NCI-H146 (cell line): ENCODE measurements at regions not wholly inside any gene's neighbourhood (a gene's known extent, or its start where the extent isn't known, plus 50 kb on each side); places are given as distances from the start of the nearest gene placed in this dataset.
"Not testable (repeated sequence)": the region's sequence is repeated elsewhere in the genome, so short reads cannot be mapped to it uniquely, and the experiment has no call there.

Experiments used
- DNase-seq: peaks from one replicate; lab custom pipeline; 2025; lab: John Stamatoyannopoulos, UW

- DNase-seq = no peak
Measured at GRCh38 chr12:126910570-126910969, 1356.4 kb upstream of the TMEM132C start.

- no peak for DNase-seq
Measured at GRCh38 chr12:126912111-126912510, 1354.9 kb upstream of the TMEM132C start.

- no peak for DNase-seq
Measured at GRCh38 chr12:126914170-126914793, 1352.7 kb upstream of the TMEM132C start.

- DNase-seq = no peak
Measured at GRCh38 chr12:126915309-126915708, 1351.7 kb upstream of the TMEM132C start.

- DNase-seq = no peak
Measured at GRCh38 chr12:126926023-126926594, 1340.9 kb upstream of the TMEM132C start.

- DNase-seq = no peak
Measured at GRCh38 chr12:126930234-126930633, 1336.7 kb upstream of the TMEM132C start.

- no peak for DNase-seq
Measured at GRCh38 chr12:126932156-126932555, 1334.8 kb upstream of the TMEM132C start.

- DNase-seq = no peak
Measured at GRCh38 chr12:126935435-126935834, 1331.5 kb upstream of the TMEM132C start.

GRCh38 chr12:126936181-126936851 lies 1330.7 kb upstream of the TMEM132C start:
- DNase-seq = no peak

GRCh38 chr12:126937431-126937830 lies 1329.5 kb upstream of the TMEM132C start:
- DNase-seq = no peak

- no peak for DNase-seq
Measured at GRCh38 chr12:126944684-126945083, 1322.3 kb upstream of the TMEM132C start.

- DNase-seq = not testable (repeated sequence)
Measured at GRCh38 chr12:126946958-126947357, 1320.0 kb upstream of the TMEM132C start.

GRCh38 chr12:126949558-126949957 lies 1317.4 kb upstream of the TMEM132C start:
- no peak for DNase-seq

GRCh38 chr12:126950266-126950665 lies 1316.7 kb upstream of the TMEM132C start:
- DNase-seq = no peak

GRCh38 chr12:126952096-126953007 lies 1314.6 kb upstream of the TMEM132C start:
- DNase-seq = no peak

GRCh38 chr12:126953365-126953889 lies 1313.5 kb upstream of the TMEM132C start:
- DNase-seq = no peak

- DNase-seq = no peak
Measured at GRCh38 chr12:126960221-126960620, 1306.7 kb upstream of the TMEM132C start.

- DNase-seq = no peak
Measured at GRCh38 chr12:126960709-126961108, 1306.3 kb upstream of the TMEM132C start.

GRCh38 chr12:126963825-126964224 lies 1303.1 kb upstream of the TMEM132C start:
- DNase-seq = no peak

GRCh38 chr12:126966498-126966897 lies 1300.5 kb upstream of the TMEM132C start:
- no peak for DNase-seq

GRCh38 chr12:126967152-126967551 lies 1299.8 kb upstream of the TMEM132C start:
- no peak for DNase-seq

- DNase-seq = no peak
Measured at GRCh38 chr12:126974779-126975178, 1292.2 kb upstream of the TMEM132C start.
